ENCODE measurements at regions not wholly inside any gene's neighbourhood (a gene's known extent, or its start where the extent isn't known, plus 50 kb on each side); places are given as distances from the start of the nearest gene placed in this dataset.
"Not testable (repeated sequence)": the region's sequence is repeated elsewhere in the genome, so short reads cannot be mapped to it uniquely, and the experiment has no call there.

GRCh38 chr6:157748839-157749571 lies 74.0 kb upstream of the SNX9 start:
- H3K4me3 ChIP-seq, result no peak overlapping the region
- intact Hi-C loops (cut with micrococcal nuclease), result no loop called here
- no peaks in the 10 kb centered on the region for H3K9me3 ChIP-seq (replicated peaks)
- H3K4me1 ChIP-seq, result peaks cover 14% of the 10 kb centered on the region
- H3K27ac ChIP-seq (replicated peaks), result no peak overlapping the region
- H3K27me3 ChIP-seq (ENCODE audit: low read depth), result no peaks in the 10 kb centered on the region
- DNase-seq, result no peak
- H3K36me3 ChIP-seq, result no peaks in the 10 kb centered on the region
- TF ChIP-seq CTCF (IDR thresholded peaks at IDR 0.05; ENCODE audit: borderline replicate concordance), result no peak

GRCh38 chr6:157750973-157751372 lies 72.1 kb upstream of the SNX9 start:
- not testable (repeated sequence) for H3K9me3 ChIP-seq (replicated peaks); H3K27me3 ChIP-seq (ENCODE audit: low read depth); H3K36me3 ChIP-seq; H3K27ac ChIP-seq (replicated peaks); H3K4me3 ChIP-seq; DNase-seq
- intact Hi-C loops (cut with micrococcal nuclease), result loop anchor here (10.0 kb wide), 1 partner anchor 76 kb away; no protein-coding TSS in a partner anchor
- peaks cover 14% of the 10 kb centered on the region for H3K4me1 ChIP-seq

- Histone ChIP-seq H3K4me1 (peaks cover 14% of the 10 kb centered on the region), H3K27me3 (ENCODE audit: low read depth) (no peaks in the 10 kb centered on the region), H3K36me3 (no peaks in the 10 kb centered on the region), H3K9me3 (replicated peaks) (peaks cover 4% of the 10 kb centered on the region), H3K4me3 (no peak overlapping the region), H3K27ac (replicated peaks) (no peak overlapping the region)
- no peak for DNase-seq
- intact Hi-C loops (cut with micrococcal nuclease), result loop anchor here (10.0 kb wide), 1 partner anchor 77 kb away; no protein-coding TSS in a partner anchor
- no peak for TF ChIP-seq CTCF (IDR thresholded peaks at IDR 0.05; ENCODE audit: borderline replicate concordance)
Measured at GRCh38 chr6:157751547-157752200, 71.4 kb upstream of the SNX9 start.

GRCh38 chr6:157752879-157753278 lies 70.2 kb upstream of the SNX9 start:
- intact Hi-C loops (cut with micrococcal nuclease), result loop anchor here (10.0 kb wide), 1 partner anchor 78 kb away; no protein-coding TSS in a partner anchor
- not testable (repeated sequence) for H3K36me3 ChIP-seq; H3K27ac ChIP-seq (replicated peaks)

GRCh38 chr6:157753291-157753690 lies 69.8 kb upstream of the SNX9 start:
- intact Hi-C loops (cut with micrococcal nuclease), result loop anchor here (10.0 kb wide), 1 partner anchor 78 kb away; no protein-coding TSS in a partner anchor
- no peak for DNase-seq
- Histone ChIP-seq H3K9me3 (replicated peaks) (peaks cover 4% of the 10 kb centered on the region), H3K36me3 (no peaks in the 10 kb centered on the region), H3K27ac (replicated peaks) (no peak overlapping the region), H3K27me3 (ENCODE audit: low read depth) (no peaks in the 10 kb centered on the region), H3K4me1 (peaks cover 16% of the 10 kb centered on the region), H3K4me3 (no peak overlapping the region)
- TF ChIP-seq CTCF (IDR thresholded peaks at IDR 0.05; ENCODE audit: borderline replicate concordance), result no peak

More at GRCh38 chr6:157752879-157753278, 70.2 kb upstream of the SNX9 start:
- not testable (repeated sequence) for H3K4me3 ChIP-seq; H3K9me3 ChIP-seq (replicated peaks); H3K27me3 ChIP-seq (ENCODE audit: low read depth); DNase-seq
- H3K4me1 ChIP-seq, result peaks cover 14% of the 10 kb centered on the region

- DNase-seq; H3K27ac ChIP-seq (replicated peaks); H3K9me3 ChIP-seq (replicated peaks); H3K4me3 ChIP-seq; H3K27me3 ChIP-seq (ENCODE audit: low read depth); H3K36me3 ChIP-seq: not testable (repeated sequence)
- H3K4me1 ChIP-seq, result peaks cover 22% of the 10 kb centered on the region
- intact Hi-C loops (cut with micrococcal nuclease), result loop anchor here (10.0 kb wide), 1 partner anchor 79 kb away; no protein-coding TSS in a partner anchor
Measured at GRCh38 chr6:157753801-157754200, 69.2 kb upstream of the SNX9 start.

- peaks cover 25% of the 10 kb centered on the region for H3K4me1 ChIP-seq
- DNase-seq, result no peak
Measured at GRCh38 chr6:157754351-157754750, 68.7 kb upstream of the SNX9 start.

More at GRCh38 chr6:157754351-157754750, 68.7 kb upstream of the SNX9 start:
- Histone ChIP-seq H3K4me3 (no peak overlapping the region), H3K9me3 (replicated peaks) (peaks cover 4% of the 10 kb centered on the region), H3K27ac (replicated peaks) (no peak overlapping the region), H3K27me3 (ENCODE audit: low read depth) (no peaks in the 10 kb centered on the region), H3K36me3 (no peaks in the 10 kb centered on the region)
- TF ChIP-seq CTCF (IDR thresholded peaks at IDR 0.05; ENCODE audit: borderline replicate concordance), result no peak
- intact Hi-C loops (cut with micrococcal nuclease), result loop anchor here (10.0 kb wide), 1 partner anchor 80 kb away; no protein-coding TSS in a partner anchor

All from left ventricle myocardium inferior (tissue), 1 donor.